SJCRH30 (cell line): ENCODE measurements at regions not wholly inside any gene's neighbourhood (a gene's known extent, or its start where the extent isn't known, plus 50 kb on each side); places are given as distances from the start of the nearest gene placed in this dataset.

Experiments
- DNase-seq, 2 experiments: peaks; one replicate each; pipeline ENCODE4 v3.0.0-alpha.2; 2015 to 2020
- H3K27ac ChIP-seq: fragments of 250-450 bp; sonication (Bioruptor Pico); 2 replicates; pipeline ENCODE4 v1.5.1; 2020; ENCODE audit warnings: mild to moderate bottlenecking, moderate library complexity
- H3K27me3 ChIP-seq: fragments of 250-450 bp; sonication (Bioruptor Pico); 2 replicates; pipeline ENCODE4 v1.5.1; 2020; ENCODE audit warnings: mild to moderate bottlenecking, moderate library complexity
- H3K36me3 ChIP-seq: fragments of 250-450 bp; sonication (Bioruptor Pico); 2 replicates; pipeline ENCODE4 v1.5.1; 2020; ENCODE audit warnings: mild to moderate bottlenecking, moderate library complexity
- H3K4me1 ChIP-seq: fragments of 250-450 bp; sonication (Bioruptor Pico); 2 replicates; pipeline ENCODE4 v1.5.1; 2020; ENCODE audit warnings: mild to moderate bottlenecking, moderate library complexity
- H3K4me3 ChIP-seq: fragments of 250-450 bp; sonication (Bioruptor Pico); 2 replicates; pipeline ENCODE4 v1.5.1; 2020; ENCODE audit warnings: mild to moderate bottlenecking, moderate library complexity
- H3K9me3 ChIP-seq: fragments of 250-450 bp; sonication (Bioruptor Pico); replicated peaks from 2 replicates; pipeline ENCODE4 v1.5.1; 2020; ENCODE audit warnings: mild to moderate bottlenecking, moderate library complexity

- H3K27me3 ChIP-seq: no peaks in the 10 kb centered on the region
- DNase-seq: peak; percentile 99
- H3K9me3 ChIP-seq: no peaks in the 10 kb centered on the region
- no peak overlapping the region for H3K4me3 ChIP-seq
- no peaks in the 10 kb centered on the region for H3K36me3 ChIP-seq
- H3K27ac ChIP-seq: peak overlapping the region; percentile 82
- peaks cover 56% of the 10 kb centered on the region for H3K4me1 ChIP-seq
These were observed 137.7 kb upstream of the CDH5 start for GRCh38 chr16:66228792-66229191.

GRCh38 chr16:66227766-66228530 is 138.5 kb upstream of the CDH5 start:
- peaks cover 64% of the 10 kb centered on the region for H3K4me1 ChIP-seq
- no peaks in the 10 kb centered on the region for H3K36me3 ChIP-seq
- H3K9me3 ChIP-seq: no peaks in the 10 kb centered on the region
- H3K27ac ChIP-seq: peak overlapping the region; percentile 82
- H3K4me3 ChIP-seq: no peak overlapping the region
- peak in 1 of 2 experiments; percentile 53 for DNase-seq
- H3K27me3 ChIP-seq: no peaks in the 10 kb centered on the region

GRCh38 chr16:66226762-66227161 is 139.7 kb upstream of the CDH5 start:
- no peak overlapping the region for H3K4me3 ChIP-seq
- H3K27me3 ChIP-seq: no peaks in the 10 kb centered on the region
- no peaks in the 10 kb centered on the region for H3K36me3 ChIP-seq
- no peak for DNase-seq
- H3K4me1 ChIP-seq: peaks cover 70% of the 10 kb centered on the region
- no peak overlapping the region for H3K27ac ChIP-seq
- H3K9me3 ChIP-seq: no peaks in the 10 kb centered on the region

- H3K9me3 ChIP-seq: no peaks in the 10 kb centered on the region
- H3K4me3 ChIP-seq: no peak overlapping the region
- DNase-seq: no peak
- no peaks in the 10 kb centered on the region for H3K27me3 ChIP-seq
- H3K27ac ChIP-seq: no peak overlapping the region
- H3K4me1 ChIP-seq: peaks cover 65% of the 10 kb centered on the region
- no peaks in the 10 kb centered on the region for H3K36me3 ChIP-seq
These were observed 140.8 kb upstream of the CDH5 start for GRCh38 chr16:66225696-66226095.

GRCh38 chr16:66224626-66225025 is 141.9 kb upstream of the CDH5 start:
- Histone ChIP-seq H3K27ac (no peak overlapping the region), H3K36me3 (no peaks in the 10 kb centered on the region), H3K9me3 (no peaks in the 10 kb centered on the region), H3K4me3 (no peak overlapping the region), H3K27me3 (no peaks in the 10 kb centered on the region), H3K4me1 (peaks cover 59% of the 10 kb centered on the region)
- DNase-seq: peak in 1 of 2 experiments; percentile 30

- no peak overlapping the region for H3K27ac ChIP-seq
- no peaks in the 10 kb centered on the region for H3K36me3 ChIP-seq
- H3K4me3 ChIP-seq: no peak overlapping the region
- peaks cover 55% of the 10 kb centered on the region for H3K4me1 ChIP-seq
- H3K9me3 ChIP-seq: no peaks in the 10 kb centered on the region
- no peaks in the 10 kb centered on the region for H3K27me3 ChIP-seq
- DNase-seq: no peak
These were observed 142.3 kb upstream of the CDH5 start for GRCh38 chr16:66224186-66224585.

GRCh38 chr16:66223176-66223780 is 143.2 kb upstream of the CDH5 start:
- Histone ChIP-seq H3K4me1 (peaks cover 48% of the 10 kb centered on the region), H3K36me3 (no peaks in the 10 kb centered on the region), H3K27ac (peak overlapping the region; percentile 38), H3K27me3 (no peaks in the 10 kb centered on the region), H3K4me3 (no peak overlapping the region), H3K9me3 (no peaks in the 10 kb centered on the region)
- DNase-seq: peak; percentile 51 to 52

- Histone ChIP-seq H3K36me3 (no peaks in the 10 kb centered on the region), H3K4me1 (peaks cover 43% of the 10 kb centered on the region), H3K27me3 (no peaks in the 10 kb centered on the region), H3K9me3 (no peaks in the 10 kb centered on the region), H3K27ac (peak overlapping the region; percentile 38), H3K4me3 (no peak overlapping the region)
- DNase-seq: no peak
These were observed 143.7 kb upstream of the CDH5 start for GRCh38 chr16:66222756-66223155.

GRCh38 chr16:66220702-66221101 is 145.8 kb upstream of the CDH5 start:
- DNase-seq: peak; percentile 97 to 99
- Histone ChIP-seq H3K27me3 (no peaks in the 10 kb centered on the region), H3K4me1 (peaks cover 38% of the 10 kb centered on the region), H3K4me3 (no peak overlapping the region), H3K36me3 (no peaks in the 10 kb centered on the region), H3K9me3 (no peaks in the 10 kb centered on the region), H3K27ac (peak overlapping the region; percentile 67)

- Histone ChIP-seq H3K27me3 (no peaks in the 10 kb centered on the region), H3K36me3 (no peaks in the 10 kb centered on the region), H3K9me3 (no peaks in the 10 kb centered on the region), H3K27ac (no peak overlapping the region), H3K4me3 (no peak overlapping the region), H3K4me1 (peaks cover 32% of the 10 kb centered on the region)
- no peak for DNase-seq
These were observed 147.0 kb upstream of the CDH5 start for GRCh38 chr16:66219491-66219890.

GRCh38 chr16:66212428-66212827 is 154.1 kb upstream of the CDH5 start:
- peak overlapping the region; percentile 10; the same call in 1 of the 2 replicates for H3K4me3 ChIP-seq
- H3K27me3 ChIP-seq: no peaks in the 10 kb centered on the region
- H3K36me3 ChIP-seq: no peaks in the 10 kb centered on the region
- peaks cover 31% of the 10 kb centered on the region for H3K4me1 ChIP-seq
- no peaks in the 10 kb centered on the region for H3K9me3 ChIP-seq
- peak overlapping the region; percentile 72 for H3K27ac ChIP-seq
- DNase-seq: peak; percentile 93 to 97

GRCh38 chr16:66211651-66212050 is 154.8 kb upstream of the CDH5 start:
- Histone ChIP-seq H3K4me3 (no peak overlapping the region), H3K36me3 (no peaks in the 10 kb centered on the region), H3K9me3 (0 out of 2 replicates have a peak, but pooled peaks cover under 1% of the 10 kb centered on the region), H3K27me3 (no peaks in the 10 kb centered on the region), H3K4me1 (peaks cover 34% of the 10 kb centered on the region), H3K27ac (peak overlapping the region; percentile 72)
- no peak for DNase-seq

- Histone ChIP-seq H3K4me3 (no peak overlapping the region), H3K9me3 (0 out of 2 replicates have a peak, but pooled peaks cover 4% of the 10 kb centered on the region), H3K27ac (no peak overlapping the region), H3K4me1 (peaks cover 44% of the 10 kb centered on the region), H3K27me3 (no peaks in the 10 kb centered on the region), H3K36me3 (no peaks in the 10 kb centered on the region)
- DNase-seq: no peak
These were observed 158.6 kb upstream of the CDH5 start for GRCh38 chr16:66207883-66208265.

GRCh38 chr16:66207139-66207882 is 159.2 kb upstream of the CDH5 start:
- 0 out of 2 replicates have a peak, but pooled peaks cover 4% of the 10 kb centered on the region for H3K9me3 ChIP-seq
- H3K36me3 ChIP-seq: no peaks in the 10 kb centered on the region
- H3K27ac ChIP-seq: no peak overlapping the region
- no peak for DNase-seq
- H3K4me3 ChIP-seq: no peak overlapping the region
- H3K27me3 ChIP-seq: no peaks in the 10 kb centered on the region
- peaks cover 41% of the 10 kb centered on the region for H3K4me1 ChIP-seq

- Histone ChIP-seq H3K4me3 (no peak overlapping the region), H3K9me3 (0 out of 2 replicates have a peak, but pooled peaks cover 4% of the 10 kb centered on the region), H3K27me3 (no peaks in the 10 kb centered on the region), H3K36me3 (no peaks in the 10 kb centered on the region), H3K27ac (peak overlapping the region; percentile 33; the same call in 1 of the 2 replicates), H3K4me1 (peaks cover 31% of the 10 kb centered on the region)
- DNase-seq: no peak
These were observed 160.1 kb upstream of the CDH5 start for GRCh38 chr16:66206363-66206762.
